Activated naive CD4-positive, alpha-beta T cell (primary cell): ENCODE measurements at regions not wholly inside any gene's neighbourhood (a gene's known extent, or its start where the extent isn't known, plus 50 kb on each side); places are given as distances from the start of the nearest gene placed in this dataset.
"Not testable (repeated sequence)": the region's sequence is repeated elsewhere in the genome, so short reads cannot be mapped to it uniquely, and the experiment has no call there.

ENCODE experiments used
- DNase-seq, 4 experiments: peaks; one replicate each; lab custom pipeline; 2025; lab: John Stamatoyannopoulos, UW

- DNase-seq: no peak
Measured at GRCh38 chr1:187838335-187839293, 1009.9 kb downstream of the PLA2G4A start.

- DNase-seq: no peak
Measured at GRCh38 chr1:187839873-187840272, 1011.1 kb downstream of the PLA2G4A start.

- DNase-seq: no peak
Measured at GRCh38 chr1:187840557-187840956, 1011.8 kb downstream of the PLA2G4A start.

- no peak for DNase-seq
Measured at GRCh38 chr1:187842406-187843165, 1013.8 kb downstream of the PLA2G4A start.

GRCh38 chr1:187844313-187844712, 1015.6 kb downstream of the PLA2G4A start:
- DNase-seq: no peak

- no peak for DNase-seq
Measured at GRCh38 chr1:187847531-187847930, 1018.8 kb downstream of the PLA2G4A start.

GRCh38 chr1:187848321-187848720, 1019.6 kb downstream of the PLA2G4A start:
- no peak for DNase-seq

- not testable (repeated sequence) for DNase-seq
Measured at GRCh38 chr1:187850146-187850545, 1021.4 kb downstream of the PLA2G4A start.

- DNase-seq: no peak
Measured at GRCh38 chr1:187853505-187853904, 1024.8 kb downstream of the PLA2G4A start.

GRCh38 chr1:187854457-187854856, 1025.7 kb downstream of the PLA2G4A start:
- DNase-seq: no peak

GRCh38 chr1:187862506-187862905, 1033.8 kb downstream of the PLA2G4A start:
- DNase-seq: no peak

- no peak for DNase-seq
Measured at GRCh38 chr1:187870552-187870951, 1041.8 kb downstream of the PLA2G4A start.

- no peak for DNase-seq
Measured at GRCh38 chr1:187871177-187871845, 1042.6 kb downstream of the PLA2G4A start.

- no peak for DNase-seq
Measured at GRCh38 chr1:187872550-187872949, 1043.8 kb downstream of the PLA2G4A start.

- DNase-seq: no peak
Measured at GRCh38 chr1:187873126-187873525, 1044.4 kb downstream of the PLA2G4A start.

- DNase-seq: no peak
Measured at GRCh38 chr1:187876775-187877174, 1048.0 kb downstream of the PLA2G4A start.

GRCh38 chr1:187877220-187877619, 1048.5 kb downstream of the PLA2G4A start:
- DNase-seq: no peak

- no peak for DNase-seq
Measured at GRCh38 chr1:187878883-187879282, 1050.1 kb downstream of the PLA2G4A start.

- no peak for DNase-seq
Measured at GRCh38 chr1:187883356-187883755, 1054.6 kb downstream of the PLA2G4A start.

- no peak for DNase-seq
Measured at GRCh38 chr1:187891993-187892682, 1063.4 kb downstream of the PLA2G4A start.

- no peak for DNase-seq
Measured at GRCh38 chr1:187892683-187893039, 1063.9 kb downstream of the PLA2G4A start.

GRCh38 chr1:187893471-187893870, 1064.7 kb downstream of the PLA2G4A start:
- no peak for DNase-seq
